DND-41 (cell line): ENCODE measurements at regions not wholly inside any gene's neighbourhood (a gene's known extent, or its start where the extent isn't known, plus 50 kb on each side); places are given as distances from the start of the nearest gene placed in this dataset.

Experiments used
- ATAC-seq: fragments of 200-7000 bp; cut with Tn5 transposase; 3 replicates; pipeline ENCODE4 v1.9.1; 2021; ENCODE audit warnings: low read depth; ENCODE audit not compliant: insufficient read depth
- DNase-seq: peaks from one replicate; pipeline ENCODE4 v3.0.0-alpha.2; 2020
- H2AFZ ChIP-seq: 2 replicates; pipeline ENCODE4 v1.6.0; 2012; ENCODE audit warnings: low read depth, low read length
- H3K27ac ChIP-seq: 2 replicates; pipeline ENCODE4 v1.5.1; 2012; ENCODE audit warnings: low read length, inconsistent platforms
- H3K27me3 ChIP-seq: fragments of 200-600 bp; sonication (generic); 2 replicates; pipeline ENCODE4 v1.6.0; 2012; ENCODE audit warnings: low read length, mild to moderate bottlenecking, inconsistent platforms; ENCODE audit not compliant: insufficient read depth, poor library complexity
- H3K36me3 ChIP-seq: 2 replicates; pipeline ENCODE4 v1.5.1; 2012; ENCODE audit warnings: low read length, inconsistent platforms; ENCODE audit not compliant: insufficient read depth
- H3K4me1 ChIP-seq: 2 replicates; pipeline ENCODE4 v1.5.1; 2012; ENCODE audit warnings: mild to moderate bottlenecking, low read length; ENCODE audit not compliant: insufficient read depth
- H3K4me2 ChIP-seq: 2 replicates; pipeline ENCODE4 v1.6.0; 2012; ENCODE audit warnings: mild to moderate bottlenecking, moderate library complexity, low read length, inconsistent platforms; ENCODE audit not compliant: insufficient read depth
- H3K4me3 ChIP-seq, 2 experiments: fragments of 200-600 bp in 1 of 2; shearing (Covaris generic) in 1 of 2; 2 replicates each; pipeline ENCODE4 v1.5.1; 2012 to 2016; ENCODE audit warnings: inconsistent platforms in 2 of 2, low read length in 2 of 2, mild to moderate bottlenecking in 2 of 2, low read depth in 1 of 2, moderate library complexity in 1 of 2
- H3K79me2 ChIP-seq: 2 replicates; pipeline ENCODE4 v1.6.0; 2012; ENCODE audit warnings: low read length, inconsistent platforms; ENCODE audit not compliant: insufficient read depth
- H3K9ac ChIP-seq: 2 replicates; pipeline ENCODE4 v1.6.0; 2012; ENCODE audit warnings: low read depth, mild to moderate bottlenecking, inconsistent platforms, low read length, moderate library complexity
- H3K9me3 ChIP-seq: 2 replicates; pipeline ENCODE4 v1.5.1; 2012; ENCODE audit warnings: low read length, moderate library complexity, mild to moderate bottlenecking, inconsistent platforms; ENCODE audit not compliant: insufficient read depth, severe bottlenecking
- H4K20me1 ChIP-seq: 2 replicates; pipeline ENCODE4 v1.6.0; 2012; ENCODE audit warnings: low read length; ENCODE audit not compliant: insufficient read depth
- CTCF ChIP-seq: IDR thresholded peaks from 2 replicates; pipeline ENCODE4 v1.5.1; 2012; ENCODE audit warnings: borderline replicate concordance, low read length, moderate library complexity, mild to moderate bottlenecking; ENCODE audit not compliant: poor library complexity, severe bottlenecking; ENCODE audit errors: extremely low read depth
- EZH2 ChIP-seq: IDR thresholded peaks from 3 replicates; pipeline ENCODE4 v1.6.1; 2012; ENCODE audit warnings: borderline replicate concordance, low read depth, mild to moderate bottlenecking, moderate library complexity, low read length, inconsistent platforms; ENCODE audit not compliant: severe bottlenecking

- DNase-seq: no peak
- H3K4me1 ChIP-seq: no peaks in the 10 kb centered on the region
- H3K9ac ChIP-seq: no peak overlapping the region
- H3K9me3 ChIP-seq: no peaks in the 10 kb centered on the region
- H3K36me3 ChIP-seq: no peaks in the 10 kb centered on the region
- no peak overlapping the region for H2AFZ ChIP-seq
- no peak for ATAC-seq
- H3K4me3 ChIP-seq: no peak overlapping the region
- H3K27ac ChIP-seq: no peak overlapping the region
- H4K20me1 ChIP-seq: no peaks in the 10 kb centered on the region
- no peaks in the 10 kb centered on the region for H3K79me2 ChIP-seq
- no peak for TF ChIP-seq CTCF
- no peak for TF ChIP-seq EZH2
- no peaks in the 10 kb centered on the region for H3K27me3 ChIP-seq
- no peak overlapping the region for H3K4me2 ChIP-seq
These were observed 694.4 kb upstream of the SLITRK5 start for GRCh38 chr13:86976521-86977324.

GRCh38 chr13:86986448-86986847, 684.7 kb upstream of the SLITRK5 start:
- no peaks in the 10 kb centered on the region for H3K9me3 ChIP-seq
- H2AFZ ChIP-seq: no peak overlapping the region
- H3K4me1 ChIP-seq: no peaks in the 10 kb centered on the region
- H3K27ac ChIP-seq: no peak overlapping the region
- H3K36me3 ChIP-seq: no peaks in the 10 kb centered on the region
- no peak overlapping the region for H3K4me2 ChIP-seq
- TF ChIP-seq CTCF (no peak), EZH2 (no peak)
- H3K27me3 ChIP-seq: no peaks in the 10 kb centered on the region
- no peak overlapping the region for H3K4me3 ChIP-seq
- no peaks in the 10 kb centered on the region for H3K79me2 ChIP-seq
- H4K20me1 ChIP-seq: no peaks in the 10 kb centered on the region
- no peak for ATAC-seq
- DNase-seq: no peak
- no peak overlapping the region for H3K9ac ChIP-seq

GRCh38 chr13:86992251-86992650, 678.9 kb upstream of the SLITRK5 start:
- ATAC-seq (no peak), DNase-seq (no peak)
- Histone ChIP-seq H3K4me3 (no peak overlapping the region), H3K4me1 (no peaks in the 10 kb centered on the region), H3K79me2 (no peaks in the 10 kb centered on the region), H4K20me1 (no peaks in the 10 kb centered on the region), H3K9ac (no peak overlapping the region), H3K27me3 (no peaks in the 10 kb centered on the region), H3K27ac (no peak overlapping the region), H3K9me3 (no peaks in the 10 kb centered on the region), H3K4me2 (no peak overlapping the region), H2AFZ (no peak overlapping the region), H3K36me3 (no peaks in the 10 kb centered on the region)
- no peak for TF ChIP-seq CTCF

GRCh38 chr13:87003265-87003664, 667.9 kb upstream of the SLITRK5 start:
- Histone ChIP-seq H3K9me3 (no peaks in the 10 kb centered on the region), H4K20me1 (no peaks in the 10 kb centered on the region), H3K79me2 (no peaks in the 10 kb centered on the region), H3K36me3 (no peaks in the 10 kb centered on the region), H3K27me3 (no peaks in the 10 kb centered on the region), H3K4me3 (no peak overlapping the region), H2AFZ (no peak overlapping the region), H3K27ac (no peak overlapping the region), H3K4me2 (no peak overlapping the region), H3K9ac (no peak overlapping the region), H3K4me1 (no peaks in the 10 kb centered on the region)
- TF ChIP-seq EZH2: no peak
- ATAC-seq: no peak
- DNase-seq: no peak
